ENCODE measurements at regions not wholly inside any gene's neighbourhood (a gene's known extent, or its start where the extent isn't known, plus 50 kb on each side); places are given as distances from the start of the nearest gene placed in this dataset.

DNA sequence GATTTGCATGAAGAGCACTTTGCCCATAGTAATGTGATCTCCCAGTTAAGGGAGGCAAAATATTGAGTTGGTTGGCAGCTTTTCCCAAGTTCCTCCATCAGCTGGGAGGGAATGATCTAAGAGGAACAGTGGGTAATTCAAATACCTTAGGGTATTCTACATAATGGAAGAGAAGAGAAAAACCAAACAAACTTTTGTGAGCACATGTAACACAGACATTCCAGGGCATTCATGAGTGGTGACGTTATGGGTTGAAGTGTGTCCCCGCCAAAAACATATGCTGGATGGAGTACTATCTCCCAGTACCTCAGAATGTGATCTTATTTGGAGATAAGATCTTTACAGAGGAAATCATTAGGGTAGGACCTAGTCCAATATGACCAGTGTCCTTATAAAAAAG, 220.1 kb downstream of the FOXO1 start:
- no peaks in the 10 kb centered on the region for H3K27me3 ChIP-seq (ENCODE audit: control insufficient read depth, insufficient read depth, low read length)
- no peak overlapping the region for H3K4me3 ChIP-seq (replicated peaks in 1 of 4; ENCODE audit: control extremely low read depth in 1 of 4, insufficient read depth in 1 of 4, low read depth in 3 of 4, low read length in 4 of 4)
- no peaks in the 10 kb centered on the region for H3K79me2 ChIP-seq (ENCODE audit: control insufficient read depth, insufficient read depth, low read length)
- H3K4me2 ChIP-seq (ENCODE audit: extremely low read depth, insufficient read depth, low read length): no peak overlapping the region
- DNase-seq (ENCODE audit: low read depth in 2 of 2): peak in 1 of 2 donors; percentile 81
- no peaks in the 10 kb centered on the region for H3K36me3 ChIP-seq (ENCODE audit: control insufficient read depth, insufficient read depth, low read length)
- no peak overlapping the region for H3K9ac ChIP-seq (ENCODE audit: insufficient read depth, low read length)
- H4K20me1 ChIP-seq (ENCODE audit: control insufficient read depth, extremely low read depth, insufficient read depth, low read length): no peaks in the 10 kb centered on the region
- no peaks in the 10 kb centered on the region for H3K4me1 ChIP-seq (ENCODE audit: control insufficient read depth, extremely low read depth, insufficient read depth, low read length)
- no peak overlapping the region for H3K27ac ChIP-seq (ENCODE audit: insufficient read depth, low read length)
- no peak overlapping the region for H2AFZ ChIP-seq (ENCODE audit: low read length)
- no peaks in the 10 kb centered on the region for H3K9me3 ChIP-seq (ENCODE audit: control insufficient read depth, insufficient read depth, low read depth, low read length)
- no peak for TF ChIP-seq EZH2 (IDR thresholded peaks at IDR 0.05; ENCODE audit: low read length, missing control alignments)
- TF ChIP-seq, protein P1, sequence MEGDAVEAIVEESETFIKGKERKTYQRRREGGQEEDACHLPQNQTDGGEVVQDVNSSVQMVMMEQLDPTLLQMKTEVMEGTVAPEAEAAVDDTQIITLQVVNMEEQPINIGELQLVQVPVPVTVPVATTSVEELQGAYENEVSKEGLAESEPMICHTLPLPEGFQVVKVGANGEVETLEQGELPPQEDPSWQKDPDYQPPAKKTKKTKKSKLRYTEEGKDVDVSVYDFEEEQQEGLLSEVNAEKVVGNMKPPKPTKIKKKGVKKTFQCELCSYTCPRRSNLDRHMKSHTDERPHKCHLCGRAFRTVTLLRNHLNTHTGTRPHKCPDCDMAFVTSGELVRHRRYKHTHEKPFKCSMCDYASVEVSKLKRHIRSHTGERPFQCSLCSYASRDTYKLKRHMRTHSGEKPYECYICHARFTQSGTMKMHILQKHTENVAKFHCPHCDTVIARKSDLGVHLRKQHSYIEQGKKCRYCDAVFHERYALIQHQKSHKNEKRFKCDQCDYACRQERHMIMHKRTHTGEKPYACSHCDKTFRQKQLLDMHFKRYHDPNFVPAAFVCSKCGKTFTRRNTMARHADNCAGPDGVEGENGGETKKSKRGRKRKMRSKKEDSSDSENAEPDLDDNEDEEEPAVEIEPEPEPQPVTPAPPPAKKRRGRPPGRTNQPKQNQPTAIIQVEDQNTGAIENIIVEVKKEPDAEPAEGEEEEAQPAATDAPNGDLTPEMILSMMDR (conservative IDR thresholded peaks at IDR 0.05 in 1 of 2, IDR thresholded peaks at IDR 0.05 in 1 of 2; ENCODE audit: low read depth in 1 of 2, low read length in 2 of 2): no peak

DNA sequence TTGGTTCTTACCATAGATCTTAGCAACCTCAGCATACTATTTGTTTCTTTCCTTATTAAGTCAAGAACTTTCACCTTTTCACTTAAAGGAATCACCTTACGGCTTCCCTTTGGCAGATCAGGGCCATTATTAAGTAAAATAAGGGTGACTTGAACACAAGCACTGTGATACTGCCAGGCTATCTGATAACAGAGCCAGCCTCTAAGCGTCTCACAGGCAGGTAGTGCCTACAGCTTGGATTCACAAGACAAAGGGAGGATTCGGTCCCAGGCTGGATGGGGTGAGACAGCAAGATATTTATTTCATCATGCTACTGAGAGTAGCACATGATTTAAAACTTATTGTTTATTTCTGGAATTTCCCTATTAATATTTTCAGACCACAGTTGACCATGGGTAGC, 218.6 kb downstream of the FOXO1 start:
- Histone ChIP-seq H3K36me3 (ENCODE audit: control insufficient read depth, insufficient read depth, low read length) (no peaks in the 10 kb centered on the region), H3K4me3 (replicated peaks in 1 of 4; ENCODE audit: control extremely low read depth in 1 of 4, insufficient read depth in 1 of 4, low read depth in 3 of 4, low read length in 4 of 4) (no peak overlapping the region), H4K20me1 (ENCODE audit: control insufficient read depth, extremely low read depth, insufficient read depth, low read length) (no peaks in the 10 kb centered on the region), H3K27ac (ENCODE audit: insufficient read depth, low read length) (no peak overlapping the region), H3K4me2 (ENCODE audit: extremely low read depth, insufficient read depth, low read length) (no peak overlapping the region), H3K27me3 (ENCODE audit: control insufficient read depth, insufficient read depth, low read length) (no peaks in the 10 kb centered on the region), H3K4me1 (ENCODE audit: control insufficient read depth, extremely low read depth, insufficient read depth, low read length) (no peaks in the 10 kb centered on the region), H3K9ac (ENCODE audit: insufficient read depth, low read length) (no peak overlapping the region), H2AFZ (ENCODE audit: low read length) (no peak overlapping the region), H3K79me2 (ENCODE audit: control insufficient read depth, insufficient read depth, low read length) (no peaks in the 10 kb centered on the region), H3K9me3 (ENCODE audit: control insufficient read depth, insufficient read depth, low read depth, low read length) (no peaks in the 10 kb centered on the region)
- DNase-seq (ENCODE audit: low read depth in 2 of 2): no peak
- no peak for TF ChIP-seq EZH2 (IDR thresholded peaks at IDR 0.05; ENCODE audit: low read length, missing control alignments)
- TF ChIP-seq, protein P1 (conservative IDR thresholded peaks at IDR 0.05 in 1 of 2, IDR thresholded peaks at IDR 0.05 in 1 of 2; ENCODE audit: low read depth in 1 of 2, low read length in 2 of 2): no peak

DNA sequence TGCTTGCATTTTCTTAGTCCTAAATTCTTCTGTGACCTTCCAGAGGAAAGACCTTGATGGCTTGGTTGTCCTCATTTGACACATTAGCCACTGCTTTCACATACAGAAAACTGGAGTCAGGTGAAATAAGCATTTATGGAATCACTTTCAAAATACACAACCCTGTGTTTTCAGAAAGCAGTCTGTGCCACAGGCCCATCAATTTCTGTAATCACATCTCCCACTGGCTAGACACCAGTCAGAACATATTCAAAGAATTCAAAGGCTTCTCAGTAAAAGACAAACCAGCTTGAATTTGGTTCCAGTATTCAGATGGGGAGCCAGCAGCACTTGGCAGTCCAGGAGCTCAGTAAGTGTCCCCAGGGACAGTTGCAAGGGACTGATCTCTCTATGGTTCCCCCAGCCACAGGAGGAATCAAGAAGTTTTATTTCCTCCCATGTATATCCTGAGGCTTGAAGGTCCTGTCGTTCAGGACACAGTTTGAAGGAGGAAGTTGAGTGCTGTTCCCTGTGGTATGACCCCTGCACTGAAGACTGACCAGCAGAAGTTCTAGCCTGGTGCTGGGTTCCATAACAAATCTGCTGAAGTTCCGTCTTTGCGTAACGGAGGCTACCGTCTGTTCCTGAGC, 214.3 kb downstream of the FOXO1 start:
- Histone ChIP-seq H3K36me3 (ENCODE audit: control insufficient read depth, insufficient read depth, low read length) (no peaks in the 10 kb centered on the region), H2AFZ (ENCODE audit: low read length) (no peak overlapping the region), H3K27ac (ENCODE audit: insufficient read depth, low read length) (no peak overlapping the region), H3K9me3 (ENCODE audit: control insufficient read depth, insufficient read depth, low read depth, low read length) (no peaks in the 10 kb centered on the region), H4K20me1 (ENCODE audit: control insufficient read depth, extremely low read depth, insufficient read depth, low read length) (no peaks in the 10 kb centered on the region), H3K4me2 (ENCODE audit: extremely low read depth, insufficient read depth, low read length) (no peak overlapping the region), H3K4me3 (replicated peaks in 1 of 4; ENCODE audit: control extremely low read depth in 1 of 4, insufficient read depth in 1 of 4, low read depth in 3 of 4, low read length in 4 of 4) (no peak overlapping the region), H3K4me1 (ENCODE audit: control insufficient read depth, extremely low read depth, insufficient read depth, low read length) (no peaks in the 10 kb centered on the region), H3K79me2 (ENCODE audit: control insufficient read depth, insufficient read depth, low read length) (no peaks in the 10 kb centered on the region), H3K9ac (ENCODE audit: insufficient read depth, low read length) (no peak overlapping the region), H3K27me3 (ENCODE audit: control insufficient read depth, insufficient read depth, low read length) (no peaks in the 10 kb centered on the region)
- no peak for TF ChIP-seq EZH2 (IDR thresholded peaks at IDR 0.05; ENCODE audit: low read length, missing control alignments)
- DNase-seq (ENCODE audit: low read depth in 2 of 2): no peak

Measured in fibroblast of lung (primary cell).